Left kidney (tissue), 1 donor: ENCODE measurements at regions not wholly inside any gene's neighbourhood (a gene's known extent, or its start where the extent isn't known, plus 50 kb on each side); places are given as distances from the start of the nearest gene placed in this dataset.

Experiments used
- DNase-seq: peaks from one replicate; pipeline ENCODE4 v3.0.0-alpha.2; 2013

GRCh38 chr5:28143519-28143918, 1105.1 kb upstream of the CDH9 start:
- DNase-seq, result no peak

- no peak for DNase-seq
These were observed 1093.8 kb upstream of the CDH9 start for GRCh38 chr5:28132151-28132550.

GRCh38 chr5:28117691-28118090, 1079.3 kb upstream of the CDH9 start:
- no peak for DNase-seq

GRCh38 chr5:28117273-28117672, 1078.9 kb upstream of the CDH9 start:
- no peak for DNase-seq

DNA sequence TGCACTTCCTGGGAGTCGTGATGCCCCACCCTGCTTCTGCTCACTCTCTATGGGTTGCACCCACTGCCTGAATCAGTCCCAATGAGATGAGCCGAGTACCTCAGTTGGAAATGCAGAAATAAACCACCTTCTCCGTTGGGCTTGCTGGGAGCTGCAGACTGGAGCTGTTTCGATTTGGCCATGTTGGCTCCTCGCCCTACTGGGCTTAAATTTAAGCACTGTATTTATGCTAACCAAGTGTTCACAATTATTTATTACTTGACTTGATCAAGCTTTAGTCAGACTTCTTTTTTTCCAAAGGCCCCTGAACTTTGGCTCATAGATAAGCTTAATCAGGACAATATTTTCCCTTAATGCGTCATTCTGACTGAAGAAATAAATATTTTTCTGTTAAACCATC, 1072.4 kb upstream of the CDH9 start:
- DNase-seq, result peak; percentile 4

DNA sequence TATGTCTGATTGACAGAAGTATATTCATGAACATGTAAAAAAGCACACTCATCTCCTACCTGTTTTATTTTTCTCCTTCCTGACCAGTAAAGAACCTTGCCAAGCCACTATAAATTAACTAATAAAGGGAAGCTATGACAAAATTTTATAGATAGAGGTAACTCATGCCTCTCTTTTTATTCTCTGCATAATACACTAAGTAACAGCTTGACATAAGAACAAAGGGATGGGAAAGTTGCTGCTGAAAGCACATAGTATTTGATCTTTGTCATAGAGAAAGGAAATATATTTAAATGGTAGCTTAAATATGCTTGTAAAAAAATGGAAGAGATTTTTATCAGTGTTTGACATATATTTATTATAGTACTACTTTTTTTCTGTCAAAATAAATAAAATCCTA, 1065.7 kb upstream of the CDH9 start:
- DNase-seq, result no peak

GRCh38 chr5:28084069-28084468, 1045.7 kb upstream of the CDH9 start:
- no peak for DNase-seq

GRCh38 chr5:28082610-28083009, 1044.2 kb upstream of the CDH9 start:
- no peak for DNase-seq

DNA sequence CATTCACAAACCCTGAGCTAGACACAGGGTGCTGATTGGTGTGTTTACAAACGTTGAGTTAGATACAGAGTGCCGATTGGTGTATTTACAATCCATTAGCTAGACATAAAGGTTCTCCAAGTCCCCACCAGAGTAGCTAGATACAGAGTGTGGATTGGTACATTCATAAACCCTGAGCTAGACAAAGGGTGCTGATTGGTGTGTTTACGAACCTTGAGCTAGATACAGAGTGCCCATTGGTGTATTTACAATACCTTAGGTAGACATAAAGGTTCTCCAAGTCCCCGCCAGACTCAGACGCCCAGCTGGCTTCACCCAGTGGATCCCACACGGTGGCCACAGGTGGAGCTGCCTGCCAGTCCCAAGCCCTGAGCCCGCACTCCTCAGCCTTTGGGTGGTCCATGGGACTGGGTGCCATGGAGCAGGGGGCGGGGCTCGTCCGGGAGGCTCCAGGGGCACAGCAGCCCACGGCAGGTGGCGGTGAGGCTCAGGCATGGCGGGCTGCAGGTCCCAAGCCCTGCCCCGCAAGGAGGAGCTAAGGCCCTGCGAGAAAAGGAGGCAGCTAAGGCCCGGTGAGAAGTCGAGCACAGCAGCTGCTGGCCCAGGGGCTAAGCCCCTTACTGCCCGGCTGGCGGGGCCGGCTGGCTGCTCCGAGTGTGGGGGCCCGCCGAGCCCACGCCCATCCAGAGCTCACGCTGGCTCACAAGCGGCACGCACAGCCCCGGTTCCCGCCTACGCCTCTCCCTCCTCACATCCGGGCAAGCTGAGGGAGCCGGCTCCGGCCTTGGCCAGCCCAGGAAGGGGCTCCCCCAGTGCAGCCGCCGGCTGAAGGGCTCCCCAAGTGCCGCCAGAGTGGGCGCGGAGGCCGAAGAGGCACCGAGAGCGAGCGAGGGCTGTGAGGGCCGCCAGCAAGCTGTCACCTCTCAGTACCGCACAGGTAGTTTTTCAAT, 1039.2 kb upstream of the CDH9 start:
- no peak for DNase-seq

DNA sequence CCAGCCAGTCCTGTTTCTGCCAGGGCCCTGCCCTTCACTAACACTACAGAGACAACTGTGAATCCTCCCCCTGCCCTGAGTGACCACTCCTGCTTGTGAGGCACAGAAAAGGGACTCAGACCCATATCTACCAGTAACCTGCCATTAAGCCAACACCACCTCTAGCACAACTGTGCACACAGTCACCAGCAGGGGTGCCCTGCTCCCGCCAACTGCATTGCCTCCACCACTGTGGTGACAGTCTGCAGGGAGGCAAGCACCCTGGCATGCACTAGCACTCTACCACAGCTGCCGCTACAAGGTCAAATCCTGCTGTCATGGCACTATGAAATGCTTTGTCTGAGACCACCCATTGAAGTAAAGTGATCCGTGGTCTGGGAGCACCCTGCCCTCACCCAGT, 1028.5 kb upstream of the CDH9 start:
- DNase-seq, result no peak

DNA sequence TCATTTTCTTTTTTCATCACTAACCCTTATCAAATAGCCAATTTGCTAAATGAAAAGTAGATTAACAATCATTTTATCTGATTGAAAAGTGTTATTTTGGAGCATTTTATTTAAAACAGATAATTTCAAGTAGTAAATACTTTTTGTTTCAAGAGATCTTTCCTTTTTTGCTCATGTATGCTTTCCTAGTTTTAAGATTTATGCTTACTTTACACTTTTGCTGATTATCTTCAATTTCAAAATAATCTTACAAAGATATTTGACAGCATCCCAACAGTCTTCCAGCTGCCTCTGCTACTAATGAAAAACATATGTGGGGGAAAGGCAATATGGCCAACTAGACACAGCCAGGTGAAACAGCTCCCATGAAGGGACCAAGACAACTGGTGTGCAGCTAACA, 1027.3 kb upstream of the CDH9 start:
- no peak for DNase-seq

DNA sequence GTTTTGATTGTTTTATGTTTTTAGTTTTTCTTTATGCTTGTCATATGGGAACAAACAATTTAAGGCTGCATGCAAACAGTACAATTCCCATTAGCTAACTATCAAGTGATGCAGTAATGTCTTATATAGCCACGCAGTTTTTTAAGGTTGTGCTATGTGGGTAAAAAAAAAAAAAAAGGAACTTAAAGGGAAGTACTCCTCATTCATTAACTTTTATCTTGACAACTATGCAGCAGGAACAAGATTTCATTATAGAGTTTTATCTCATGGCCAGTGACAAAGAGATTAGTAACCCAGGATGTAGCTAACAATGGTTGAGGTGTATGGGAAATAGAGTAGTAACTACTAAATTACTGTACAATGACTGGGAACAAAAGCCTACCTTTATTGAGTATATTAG, 1008.2 kb upstream of the CDH9 start:
- DNase-seq, result no peak

DNA sequence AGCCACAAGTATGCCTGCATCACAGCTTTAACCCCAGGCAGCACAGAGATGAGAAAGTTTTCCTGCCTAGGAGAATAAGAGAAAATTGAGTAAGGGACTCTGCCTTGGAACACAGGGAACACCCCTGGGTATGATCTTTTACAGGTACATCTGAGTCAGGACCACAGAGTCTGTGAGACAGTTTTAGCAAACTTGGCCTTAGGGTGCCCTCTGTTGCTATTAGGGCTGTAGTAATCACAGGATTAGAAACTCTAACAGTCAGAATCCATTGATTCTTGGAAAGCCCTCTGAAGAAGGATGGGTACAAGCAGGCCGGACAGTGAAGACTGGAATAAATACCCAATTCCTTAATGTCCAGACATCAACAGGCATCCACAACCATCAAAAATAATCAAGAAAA, 989.5 kb upstream of the CDH9 start:
- DNase-seq, result no peak

- DNase-seq, result no peak
These were observed 978.8 kb upstream of the CDH9 start for GRCh38 chr5:28017178-28017577.

GRCh38 chr5:28014779-28015178, 976.4 kb upstream of the CDH9 start:
- DNase-seq, result no peak

- DNase-seq, result no peak
These were observed 974.2 kb upstream of the CDH9 start for GRCh38 chr5:28012538-28012937.

DNA sequence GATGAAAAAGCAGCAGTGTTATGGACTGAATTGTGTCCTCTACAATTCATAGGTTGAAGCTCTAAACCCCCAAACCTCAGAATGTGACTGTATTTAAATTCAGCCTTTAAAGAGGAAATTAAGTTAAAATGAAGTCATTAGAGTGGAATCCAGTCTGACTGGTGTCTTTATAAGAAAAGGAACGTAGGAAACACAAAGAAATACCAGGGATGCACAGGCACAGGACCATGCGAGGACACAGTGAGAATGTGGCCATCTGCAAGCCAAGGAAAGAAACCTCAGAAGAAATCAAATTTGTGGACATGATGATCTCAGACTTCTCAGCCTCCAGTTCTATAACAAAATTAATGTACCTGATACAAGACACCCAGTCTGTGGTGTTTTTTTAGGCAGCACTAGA, 971.2 kb upstream of the CDH9 start:
- no peak for DNase-seq

- DNase-seq, result no peak
These were observed 958.3 kb upstream of the CDH9 start for GRCh38 chr5:27996665-27997064.

GRCh38 chr5:27995867-27996266, 957.5 kb upstream of the CDH9 start:
- no peak for DNase-seq

DNA sequence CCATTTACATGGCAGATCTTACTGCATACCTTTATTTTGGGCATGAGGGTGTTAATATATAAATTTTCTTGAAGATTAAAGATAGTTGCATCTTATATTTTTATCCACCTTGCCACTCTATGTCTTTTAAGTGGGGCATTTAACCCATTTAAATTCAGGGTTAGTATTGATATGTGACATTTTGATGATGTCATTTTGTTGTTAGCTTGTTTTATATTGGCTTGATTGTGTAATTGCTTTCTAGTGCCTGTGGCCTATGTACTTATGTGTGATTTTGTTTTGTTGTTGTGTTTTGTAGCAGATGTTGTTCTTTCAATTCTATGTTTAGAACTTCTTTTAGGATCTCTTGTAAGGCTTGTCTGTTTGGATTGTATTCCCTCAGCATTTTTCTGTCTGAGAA, 939.9 kb upstream of the CDH9 start:
- no peak for DNase-seq

- DNase-seq, result no peak
These were observed 930.8 kb upstream of the CDH9 start for GRCh38 chr5:27969157-27969556.

- no peak for DNase-seq
These were observed 924.8 kb upstream of the CDH9 start for GRCh38 chr5:27963050-27963783.

DNA sequence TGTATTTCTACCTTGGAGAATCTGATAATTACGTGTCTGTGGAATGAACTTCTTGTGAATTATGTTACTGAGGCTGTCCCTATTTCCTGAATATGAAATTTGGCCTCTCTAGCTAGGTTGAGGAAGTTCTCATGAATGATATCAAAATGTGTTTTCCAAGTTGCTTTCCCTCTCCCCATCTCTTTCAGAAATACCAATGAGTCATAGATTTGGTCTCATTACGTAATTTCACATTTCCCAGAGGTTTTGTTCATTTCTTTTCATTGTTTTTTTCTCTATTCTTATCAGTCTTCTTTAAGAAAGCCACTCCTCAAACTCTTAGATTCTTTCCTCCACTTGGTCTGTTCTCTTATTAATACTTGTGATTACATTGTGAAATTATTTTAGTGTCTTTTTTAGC, 923.8 kb upstream of the CDH9 start:
- no peak for DNase-seq

DNA sequence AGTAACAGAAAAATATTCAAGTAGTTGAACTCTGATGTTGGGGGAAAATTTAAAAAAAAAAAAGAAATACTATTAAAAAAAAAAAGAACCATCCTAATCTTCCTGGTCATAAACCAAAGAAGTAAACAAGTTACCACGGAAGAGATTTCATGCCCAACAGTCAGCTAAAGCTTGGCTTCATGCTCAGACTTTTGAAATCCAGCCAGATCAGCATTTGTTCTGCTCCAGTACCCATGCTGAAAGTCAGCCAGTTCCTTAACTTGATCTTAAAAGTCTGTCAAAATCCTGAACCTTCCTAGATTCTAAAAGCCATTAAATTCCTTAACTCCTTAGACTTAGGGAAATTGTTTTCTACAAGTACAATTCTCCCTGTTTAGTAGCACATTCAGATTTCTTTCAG, 908.7 kb upstream of the CDH9 start:
- DNase-seq, result peak; percentile 60
